GM21737 (cell line): ENCODE measurements at regions not wholly inside any gene's neighbourhood (a gene's known extent, or its start where the extent isn't known, plus 50 kb on each side); places are given as distances from the start of the nearest gene placed in this dataset.
"Not testable (repeated sequence)": the region's sequence is repeated elsewhere in the genome, so short reads cannot be mapped to it uniquely, and the experiment has no call there.

Source experiments
- ATAC-seq: cut with Tn5 transposase; IDR thresholded peaks from one replicate; pipeline ENCODE4 v1.9.1; 2021; ENCODE audit warnings: mild to moderate bottlenecking, moderate library complexity; ENCODE audit not compliant: unreplicated experiment

- no peak for ATAC-seq
Measured at GRCh38 chr7:37598824-37599223, 84.7 kb upstream of the GPR141 start.

- ATAC-seq: no peak
Measured at GRCh38 chr7:37601321-37601720, 82.2 kb upstream of the GPR141 start.

- no peak for ATAC-seq
Measured at GRCh38 chr7:37604078-37604477, 79.5 kb upstream of the GPR141 start.

- not testable (repeated sequence) for ATAC-seq
Measured at GRCh38 chr7:37617406-37617805, 66.2 kb upstream of the GPR141 start.

GRCh38 chr7:37633048-37633447 is 50.5 kb upstream of the GPR141 start:
- ATAC-seq: no peak
